Fibroblast of lung (primary cell): ENCODE measurements at regions not wholly inside any gene's neighbourhood (a gene's known extent, or its start where the extent isn't known, plus 50 kb on each side); places are given as distances from the start of the nearest gene placed in this dataset.

Experiments
- DNase-seq, 2 donors: peaks; one replicate each; pipeline versions ENCODE4 v3.0.0 to v3.0.0-alpha.2; 2010; ENCODE audit warnings: low read depth in 2 of 2
- H2AFZ ChIP-seq: 2 replicates; pipeline ENCODE4 v1.5.1; 2012; ENCODE audit warnings: low read length, control low read depth, inconsistent platforms
- H3K27ac ChIP-seq: 2 replicates; pipeline ENCODE4 v1.5.1; 2011; ENCODE audit warnings: low read length, control low read depth; ENCODE audit not compliant: insufficient read depth
- H3K27me3 ChIP-seq: 2 replicates; pipeline ENCODE4 v1.5.1; 2011; ENCODE audit warnings: mild to moderate bottlenecking, low read length; ENCODE audit not compliant: control insufficient read depth, insufficient read depth
- H3K36me3 ChIP-seq: 2 replicates; pipeline ENCODE4 v1.5.1; 2011; ENCODE audit warnings: low read length; ENCODE audit not compliant: control insufficient read depth, insufficient read depth
- H3K4me1 ChIP-seq: 2 replicates; pipeline ENCODE4 v1.5.1; 2011; ENCODE audit warnings: low read length; ENCODE audit not compliant: control insufficient read depth, insufficient read depth; ENCODE audit errors: extremely low read depth
- H3K4me2 ChIP-seq: 2 replicates; pipeline ENCODE4 v1.5.1; 2011; ENCODE audit warnings: low read length, control low read depth; ENCODE audit not compliant: insufficient read depth; ENCODE audit errors: extremely low read depth
- H3K4me3 ChIP-seq, 4 experiments: fragments of 200-600 bp in 1 of 4; sonication (generic) in 1 of 4; replicated peaks in 1 of 4; 2 replicates each; pipeline ENCODE4 v1.5.1; 2011 to 2016; ENCODE audit warnings: low read length in 4 of 4, low read depth in 3 of 4, mild to moderate bottlenecking in 3 of 4, control low read depth in 2 of 4, inconsistent platforms in 1 of 4, mixed read lengths in 1 of 4; ENCODE audit not compliant: insufficient read depth in 1 of 4; ENCODE audit errors: control extremely low read depth in 1 of 4
- H3K79me2 ChIP-seq: 2 replicates; pipeline ENCODE4 v1.5.1; 2012; ENCODE audit warnings: mild to moderate bottlenecking, low read length, inconsistent platforms; ENCODE audit not compliant: control insufficient read depth, insufficient read depth
- H3K9ac ChIP-seq: 2 replicates; pipeline ENCODE4 v1.5.1; 2011; ENCODE audit warnings: mild to moderate bottlenecking, low read length, control low read depth; ENCODE audit not compliant: insufficient read depth
- H3K9me3 ChIP-seq: 2 replicates; pipeline ENCODE4 v1.5.1; 2012; ENCODE audit warnings: low read depth, low read length; ENCODE audit not compliant: control insufficient read depth, insufficient read depth
- H4K20me1 ChIP-seq: 2 replicates; pipeline ENCODE4 v1.5.1; 2011; ENCODE audit warnings: low read length; ENCODE audit not compliant: control insufficient read depth, insufficient read depth; ENCODE audit errors: extremely low read depth
- EZH2 ChIP-seq: IDR thresholded peaks from 2 replicates; pipeline ENCODE4 v1.5.1; 2012; ENCODE audit warnings: low read length, control low read depth, mild to moderate bottlenecking; ENCODE audit errors: missing control alignments
- TF ChIP-seq, protein P1 (sequence below), 2 donors: IDR thresholded peaks in 1 of 2; conservative IDR thresholded peaks in 1 of 2; 1 replicate in 1 of 2; 2 replicates in 1 of 2; pipeline ENCODE4 v1.5.1; 2011 to 2012; ENCODE audit warnings: low read length in 2 of 2, control low read depth in 1 of 2, inconsistent platforms in 1 of 2, low read depth in 1 of 2, mild to moderate bottlenecking in 1 of 2

DNA sequence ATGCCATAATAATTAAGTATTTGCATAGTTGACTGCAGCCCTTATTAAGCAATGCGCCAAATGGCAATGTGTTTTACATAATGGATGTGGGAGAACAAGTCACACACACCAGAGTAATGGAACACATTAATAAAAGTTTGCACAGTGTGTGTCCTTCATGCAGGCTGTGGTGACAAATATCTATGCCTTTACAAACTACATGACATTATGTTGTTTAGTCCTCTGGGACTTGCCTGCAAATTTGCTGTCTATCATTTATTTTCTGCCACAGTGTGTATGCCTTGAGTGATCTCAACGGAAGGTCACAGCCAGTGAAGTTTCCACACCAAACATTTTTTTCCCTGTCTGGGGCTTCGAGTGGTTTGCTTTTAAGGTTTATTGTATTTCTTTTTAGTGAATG lies 175.2 kb upstream of the TMEFF2 start:
- no peak overlapping the region for H3K4me2 ChIP-seq
- no peaks in the 10 kb centered on the region for H3K9me3 ChIP-seq
- H3K27ac ChIP-seq, result no peak overlapping the region
- H4K20me1 ChIP-seq, result no peaks in the 10 kb centered on the region
- H3K27me3 ChIP-seq, result no peaks in the 10 kb centered on the region
- H3K36me3 ChIP-seq, result no peaks in the 10 kb centered on the region
- no peak overlapping the region for H3K9ac ChIP-seq
- no peaks in the 10 kb centered on the region for H3K79me2 ChIP-seq
- H3K4me1 ChIP-seq, result no peaks in the 10 kb centered on the region
- no peak for DNase-seq
- no peak overlapping the region for H2AFZ ChIP-seq
- H3K4me3 ChIP-seq, result no peak overlapping the region
- TF ChIP-seq, protein P1, sequence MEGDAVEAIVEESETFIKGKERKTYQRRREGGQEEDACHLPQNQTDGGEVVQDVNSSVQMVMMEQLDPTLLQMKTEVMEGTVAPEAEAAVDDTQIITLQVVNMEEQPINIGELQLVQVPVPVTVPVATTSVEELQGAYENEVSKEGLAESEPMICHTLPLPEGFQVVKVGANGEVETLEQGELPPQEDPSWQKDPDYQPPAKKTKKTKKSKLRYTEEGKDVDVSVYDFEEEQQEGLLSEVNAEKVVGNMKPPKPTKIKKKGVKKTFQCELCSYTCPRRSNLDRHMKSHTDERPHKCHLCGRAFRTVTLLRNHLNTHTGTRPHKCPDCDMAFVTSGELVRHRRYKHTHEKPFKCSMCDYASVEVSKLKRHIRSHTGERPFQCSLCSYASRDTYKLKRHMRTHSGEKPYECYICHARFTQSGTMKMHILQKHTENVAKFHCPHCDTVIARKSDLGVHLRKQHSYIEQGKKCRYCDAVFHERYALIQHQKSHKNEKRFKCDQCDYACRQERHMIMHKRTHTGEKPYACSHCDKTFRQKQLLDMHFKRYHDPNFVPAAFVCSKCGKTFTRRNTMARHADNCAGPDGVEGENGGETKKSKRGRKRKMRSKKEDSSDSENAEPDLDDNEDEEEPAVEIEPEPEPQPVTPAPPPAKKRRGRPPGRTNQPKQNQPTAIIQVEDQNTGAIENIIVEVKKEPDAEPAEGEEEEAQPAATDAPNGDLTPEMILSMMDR (conservative IDR thresholded peaks at IDR 0.05 in 1 of 2, IDR thresholded peaks at IDR 0.05 in 1 of 2; ENCODE audit: low read depth in 1 of 2, low read length in 2 of 2), result no peak
- no peak for TF ChIP-seq EZH2

DNA sequence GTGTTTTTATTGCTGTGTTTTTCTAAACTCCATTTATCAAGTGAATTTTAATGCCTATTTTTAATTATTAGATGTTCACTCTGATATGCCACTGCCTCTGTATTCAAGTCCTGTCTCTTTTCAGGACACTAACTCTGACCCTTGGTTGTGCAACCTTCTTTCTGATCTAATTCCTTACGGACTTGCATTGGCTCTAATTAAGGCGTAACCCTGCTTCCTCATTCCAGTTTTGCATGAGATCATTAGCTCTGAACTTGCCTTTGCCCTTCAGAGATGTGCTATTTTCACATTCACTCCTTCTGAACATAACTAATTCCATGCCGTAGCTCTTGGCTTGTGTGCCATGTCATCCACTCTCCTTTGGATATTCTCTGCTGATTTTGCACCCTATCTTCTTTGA lies 162.5 kb upstream of the TMEFF2 start:
- TF ChIP-seq, protein P1 (conservative IDR thresholded peaks at IDR 0.05 in 1 of 2, IDR thresholded peaks at IDR 0.05 in 1 of 2; ENCODE audit: low read depth in 1 of 2, low read length in 2 of 2), result no peak
- TF ChIP-seq EZH2, result no peak
- no peak overlapping the region for H3K9ac ChIP-seq
- H3K36me3 ChIP-seq, result no peaks in the 10 kb centered on the region
- H3K4me2 ChIP-seq, result no peak overlapping the region
- H4K20me1 ChIP-seq, result no peaks in the 10 kb centered on the region
- H3K27ac ChIP-seq, result no peak overlapping the region
- H3K9me3 ChIP-seq, result no peaks in the 10 kb centered on the region
- DNase-seq, result no peak
- no peaks in the 10 kb centered on the region for H3K27me3 ChIP-seq
- H3K4me3 ChIP-seq, result no peak overlapping the region
- H3K4me1 ChIP-seq, result no peaks in the 10 kb centered on the region
- H3K79me2 ChIP-seq, result no peaks in the 10 kb centered on the region
- no peak overlapping the region for H2AFZ ChIP-seq

DNA sequence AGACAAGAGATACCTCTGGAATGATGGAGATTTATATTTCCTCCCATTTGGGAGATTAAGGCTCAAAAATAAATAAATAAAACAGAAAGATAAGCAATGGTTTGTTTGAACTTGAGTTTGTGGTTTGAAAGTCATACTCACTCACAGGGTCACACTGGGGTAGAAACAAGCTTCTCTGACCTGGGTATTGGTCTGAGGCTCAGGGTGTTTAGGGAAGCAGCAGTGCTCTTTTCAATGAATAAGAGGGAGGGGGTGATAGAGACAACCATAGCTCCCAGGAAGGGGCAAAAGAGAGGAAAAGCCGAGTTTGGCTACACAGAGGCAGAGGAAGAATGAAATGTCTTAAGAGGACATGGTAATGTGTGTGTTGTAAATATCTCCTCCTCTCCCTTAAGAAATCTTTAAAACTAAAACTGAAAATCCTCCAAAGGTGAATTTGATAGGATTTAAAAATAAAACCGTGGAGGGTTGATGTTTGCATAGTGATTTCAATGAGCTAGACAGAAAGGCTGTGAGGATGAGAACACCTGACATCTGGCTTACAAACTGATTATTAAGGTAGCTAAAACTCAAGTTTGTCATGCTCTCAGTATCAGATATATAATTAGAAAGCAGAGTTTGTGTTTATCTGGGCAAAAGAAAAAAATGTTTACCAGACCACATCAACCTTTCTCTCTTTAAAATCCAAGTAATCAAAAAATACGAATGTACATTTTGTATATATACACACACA lies 159.9 kb upstream of the TMEFF2 start:
- Histone ChIP-seq H3K27ac (no peak overlapping the region), H3K9me3 (no peaks in the 10 kb centered on the region), H3K4me1 (no peaks in the 10 kb centered on the region), H4K20me1 (no peaks in the 10 kb centered on the region), H3K9ac (no peak overlapping the region), H3K27me3 (no peaks in the 10 kb centered on the region), H3K4me2 (no peak overlapping the region), H3K4me3 (no peak overlapping the region), H3K36me3 (no peaks in the 10 kb centered on the region), H2AFZ (no peak overlapping the region), H3K79me2 (no peaks in the 10 kb centered on the region)
- no peak for DNase-seq
- TF ChIP-seq, protein P1 (conservative IDR thresholded peaks at IDR 0.05 in 1 of 2, IDR thresholded peaks at IDR 0.05 in 1 of 2; ENCODE audit: low read depth in 1 of 2, low read length in 2 of 2), result no peak
- no peak for TF ChIP-seq EZH2
